ENCODE measurements at regions not wholly inside any gene's neighbourhood (a gene's known extent, or its start where the extent isn't known, plus 50 kb on each side); places are given as distances from the start of the nearest gene placed in this dataset.

DNA sequence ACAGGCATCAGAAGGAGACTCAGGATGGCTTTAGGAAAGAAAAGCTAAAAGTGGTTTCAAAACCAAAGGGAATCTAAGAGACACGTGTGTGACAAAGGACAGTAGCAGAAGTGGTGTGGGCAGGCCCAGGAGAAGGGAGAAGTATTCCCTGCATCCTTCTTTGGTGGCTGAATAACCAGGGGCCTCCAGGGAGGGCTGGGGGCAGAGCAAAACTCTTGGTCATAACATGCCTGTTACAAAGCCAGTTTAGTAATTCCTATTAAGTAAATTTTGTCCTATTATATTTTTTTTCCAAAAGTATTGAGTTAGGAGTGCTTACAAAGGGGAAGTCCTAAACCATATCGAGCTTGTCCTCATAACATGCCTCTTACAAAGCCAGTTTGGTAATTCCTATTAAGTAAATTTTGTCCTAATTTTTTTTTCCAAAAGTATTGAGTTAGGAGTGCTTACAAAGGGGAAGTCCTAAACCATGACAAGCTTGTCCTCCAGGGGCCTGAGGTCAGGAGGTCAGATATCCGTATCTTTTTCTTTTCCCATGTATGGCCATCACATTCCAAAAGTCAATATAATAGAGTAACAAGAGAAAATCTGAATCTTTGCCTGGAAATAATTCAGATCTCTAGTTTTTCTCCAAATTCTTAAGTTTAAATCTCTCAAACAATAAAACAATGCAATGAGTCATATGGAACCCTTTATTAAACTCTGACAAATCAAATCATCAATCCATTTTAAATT, 509.2 kb downstream of the LTN1 start (continued):
- TF ChIP-seq, protein P1, sequence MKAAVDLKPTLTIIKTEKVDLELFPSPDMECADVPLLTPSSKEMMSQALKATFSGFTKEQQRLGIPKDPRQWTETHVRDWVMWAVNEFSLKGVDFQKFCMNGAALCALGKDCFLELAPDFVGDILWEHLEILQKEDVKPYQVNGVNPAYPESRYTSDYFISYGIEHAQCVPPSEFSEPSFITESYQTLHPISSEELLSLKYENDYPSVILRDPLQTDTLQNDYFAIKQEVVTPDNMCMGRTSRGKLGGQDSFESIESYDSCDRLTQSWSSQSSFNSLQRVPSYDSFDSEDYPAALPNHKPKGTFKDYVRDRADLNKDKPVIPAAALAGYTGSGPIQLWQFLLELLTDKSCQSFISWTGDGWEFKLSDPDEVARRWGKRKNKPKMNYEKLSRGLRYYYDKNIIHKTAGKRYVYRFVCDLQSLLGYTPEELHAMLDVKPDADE (IDR thresholded peaks at IDR 0.05), result no peak
- TF ChIP-seq, protein P2, sequence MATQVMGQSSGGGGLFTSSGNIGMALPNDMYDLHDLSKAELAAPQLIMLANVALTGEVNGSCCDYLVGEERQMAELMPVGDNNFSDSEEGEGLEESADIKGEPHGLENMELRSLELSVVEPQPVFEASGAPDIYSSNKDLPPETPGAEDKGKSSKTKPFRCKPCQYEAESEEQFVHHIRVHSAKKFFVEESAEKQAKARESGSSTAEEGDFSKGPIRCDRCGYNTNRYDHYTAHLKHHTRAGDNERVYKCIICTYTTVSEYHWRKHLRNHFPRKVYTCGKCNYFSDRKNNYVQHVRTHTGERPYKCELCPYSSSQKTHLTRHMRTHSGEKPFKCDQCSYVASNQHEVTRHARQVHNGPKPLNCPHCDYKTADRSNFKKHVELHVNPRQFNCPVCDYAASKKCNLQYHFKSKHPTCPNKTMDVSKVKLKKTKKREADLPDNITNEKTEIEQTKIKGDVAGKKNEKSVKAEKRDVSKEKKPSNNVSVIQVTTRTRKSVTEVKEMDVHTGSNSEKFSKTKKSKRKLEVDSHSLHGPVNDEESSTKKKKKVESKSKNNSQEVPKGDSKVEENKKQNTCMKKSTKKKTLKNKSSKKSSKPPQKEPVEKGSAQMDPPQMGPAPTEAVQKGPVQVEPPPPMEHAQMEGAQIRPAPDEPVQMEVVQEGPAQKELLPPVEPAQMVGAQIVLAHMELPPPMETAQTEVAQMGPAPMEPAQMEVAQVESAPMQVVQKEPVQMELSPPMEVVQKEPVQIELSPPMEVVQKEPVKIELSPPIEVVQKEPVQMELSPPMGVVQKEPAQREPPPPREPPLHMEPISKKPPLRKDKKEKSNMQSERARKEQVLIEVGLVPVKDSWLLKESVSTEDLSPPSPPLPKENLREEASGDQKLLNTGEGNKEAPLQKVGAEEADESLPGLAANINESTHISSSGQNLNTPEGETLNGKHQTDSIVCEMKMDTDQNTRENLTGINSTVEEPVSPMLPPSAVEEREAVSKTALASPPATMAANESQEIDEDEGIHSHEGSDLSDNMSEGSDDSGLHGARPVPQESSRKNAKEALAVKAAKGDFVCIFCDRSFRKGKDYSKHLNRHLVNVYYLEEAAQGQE (IDR thresholded peaks at IDR 0.05; ENCODE audit: unreplicated experiment), result no peak
- TF ChIP-seq EZH2 (IDR thresholded peaks at IDR 0.05; ENCODE audit: low read depth, unreplicated experiment), result no peak
- TF ChIP-seq POLR2AphosphoS5 (IDR thresholded peaks at IDR 0.05; ENCODE audit: low read depth), result no peak
- TF ChIP-seq ZNF114 (CRISPR knock-in tag; IDR thresholded peaks at IDR 0.05), result no peak
- TF ChIP-seq STAT1 (IDR thresholded peaks at IDR 0.05; ENCODE audit: unreplicated experiment), result no peak
- TF ChIP-seq, protein P3, sequence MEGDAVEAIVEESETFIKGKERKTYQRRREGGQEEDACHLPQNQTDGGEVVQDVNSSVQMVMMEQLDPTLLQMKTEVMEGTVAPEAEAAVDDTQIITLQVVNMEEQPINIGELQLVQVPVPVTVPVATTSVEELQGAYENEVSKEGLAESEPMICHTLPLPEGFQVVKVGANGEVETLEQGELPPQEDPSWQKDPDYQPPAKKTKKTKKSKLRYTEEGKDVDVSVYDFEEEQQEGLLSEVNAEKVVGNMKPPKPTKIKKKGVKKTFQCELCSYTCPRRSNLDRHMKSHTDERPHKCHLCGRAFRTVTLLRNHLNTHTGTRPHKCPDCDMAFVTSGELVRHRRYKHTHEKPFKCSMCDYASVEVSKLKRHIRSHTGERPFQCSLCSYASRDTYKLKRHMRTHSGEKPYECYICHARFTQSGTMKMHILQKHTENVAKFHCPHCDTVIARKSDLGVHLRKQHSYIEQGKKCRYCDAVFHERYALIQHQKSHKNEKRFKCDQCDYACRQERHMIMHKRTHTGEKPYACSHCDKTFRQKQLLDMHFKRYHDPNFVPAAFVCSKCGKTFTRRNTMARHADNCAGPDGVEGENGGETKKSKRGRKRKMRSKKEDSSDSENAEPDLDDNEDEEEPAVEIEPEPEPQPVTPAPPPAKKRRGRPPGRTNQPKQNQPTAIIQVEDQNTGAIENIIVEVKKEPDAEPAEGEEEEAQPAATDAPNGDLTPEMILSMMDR (conservative IDR thresholded peaks at IDR 0.05; ENCODE audit: low read depth in 2 of 2), result no peak

DNA sequence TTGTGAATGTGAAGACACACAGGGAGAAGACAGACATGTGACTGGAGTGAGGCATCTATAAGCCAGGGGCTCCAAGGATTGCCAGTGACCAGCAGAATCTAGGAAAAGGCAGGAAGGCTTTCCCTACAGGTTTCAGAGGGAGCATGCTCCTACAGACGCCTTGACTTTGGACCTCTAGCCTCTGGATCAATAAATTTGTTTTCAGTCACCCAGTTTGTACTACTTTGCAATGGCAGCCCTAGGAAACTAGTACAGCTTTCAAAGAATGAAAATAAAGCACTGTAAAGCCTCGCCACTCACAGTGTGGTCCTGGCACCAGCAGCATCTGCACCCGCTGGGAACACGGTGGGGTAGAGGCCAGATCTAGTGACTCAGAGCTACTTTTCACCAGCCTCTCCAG, 510.0 kb downstream of the LTN1 start:
- DNase-seq (ENCODE audit: low spot score) (no peak), ATAC-seq (no peak)
- H3K4me1 Mint-ChIP-seq, result no peaks in the 10 kb centered on the region
- peaks cover 6% of the 10 kb centered on the region; the same call in 2 of the 3 replicates for H3K36me3 Mint-ChIP-seq (ENCODE audit: low read depth)
- Histone ChIP-seq H3F3A (replicated peaks; ENCODE audit: low read depth) (no peaks in the 10 kb centered on the region), H2AFZ (peak overlapping the region; percentile 76), H3K4me3 (no peak overlapping the region), H3K27ac (ENCODE audit: low read depth) (no peak overlapping the region), H3K9me2 (ENCODE audit: insufficient read depth) (no peaks in the 10 kb centered on the region; the same call in 1 of the 2 replicates), H3K27me3 (ENCODE audit: insufficient read depth) (no peaks in the 10 kb centered on the region), H3K4me2 (no peak overlapping the region), H3K4me1 (ENCODE audit: insufficient read depth) (no peaks in the 10 kb centered on the region), H4K20me1 (replicated peaks; ENCODE audit: insufficient read depth) (no peaks in the 10 kb centered on the region), H3K79me2 (replicated peaks; ENCODE audit: insufficient read depth) (no peaks in the 10 kb centered on the region), H3K36me3 (ENCODE audit: insufficient read depth) (no peaks in the 10 kb centered on the region)
- TF ChIP-seq CREB1 (CRISPR knock-in tag; IDR thresholded peaks at IDR 0.05; ENCODE audit: low read depth), result no peak
- no peak for TF ChIP-seq ZNF331 (CRISPR knock-in tag; IDR thresholded peaks at IDR 0.05; ENCODE audit: low read depth)
- H3K27me3 Mint-ChIP-seq (ENCODE audit: insufficient read depth, low read depth, poor library complexity), result no peaks in the 10 kb centered on the region
- H3K27ac Mint-ChIP-seq, result no peak overlapping the region
- no peak overlapping the region for H3K4me3 Mint-ChIP-seq
- H3K9me3 Mint-ChIP-seq, result peaks cover 7% of the 10 kb centered on the region

Measured in GM23338 (cell line).